ENCODE measurements at regions not wholly inside any gene's neighbourhood (a gene's known extent, or its start where the extent isn't known, plus 50 kb on each side); places are given as distances from the start of the nearest gene placed in this dataset.
A peak's percentile ranks its signal among the peaks of the same experiment; 100 is the strongest.

- DNase-seq (ENCODE audit: low read depth): no peak
These were observed 163.3 kb downstream of the MACROH2A1 start for GRCh38 chr5:135235551-135236227.

- DNase-seq (ENCODE audit: low read depth): no peak
These were observed 164.2 kb downstream of the MACROH2A1 start for GRCh38 chr5:135234666-135235401.

GRCh38 chr5:135234242-135234641 is 164.8 kb downstream of the MACROH2A1 start:
- DNase-seq (ENCODE audit: low read depth): no peak

GRCh38 chr5:135233477-135233876 is 165.6 kb downstream of the MACROH2A1 start:
- DNase-seq (ENCODE audit: low read depth): no peak

GRCh38 chr5:135232958-135233357 is 166.1 kb downstream of the MACROH2A1 start:
- DNase-seq (ENCODE audit: low read depth): no peak

GRCh38 chr5:135231289-135231688 is 167.7 kb downstream of the MACROH2A1 start:
- DNase-seq (ENCODE audit: low read depth): no peak

- DNase-seq (ENCODE audit: low read depth): peak; percentile 79
These were observed 168.6 kb downstream of the MACROH2A1 start for GRCh38 chr5:135230251-135230925.

GRCh38 chr5:135229679-135230132 is 169.3 kb downstream of the MACROH2A1 start:
- no peak for DNase-seq (ENCODE audit: low read depth)

GRCh38 chr5:135229122-135229521 is 169.9 kb downstream of the MACROH2A1 start:
- DNase-seq (ENCODE audit: low read depth): no peak

- no peak for DNase-seq (ENCODE audit: low read depth)
These were observed 170.8 kb downstream of the MACROH2A1 start for GRCh38 chr5:135228222-135228621.

- DNase-seq (ENCODE audit: low read depth): no peak
These were observed 171.7 kb downstream of the MACROH2A1 start for GRCh38 chr5:135227064-135228022.

GRCh38 chr5:135225856-135226560 is 173.0 kb downstream of the MACROH2A1 start:
- DNase-seq (ENCODE audit: low read depth): no peak

GRCh38 chr5:135223891-135224625 is 175.0 kb downstream of the MACROH2A1 start:
- DNase-seq (ENCODE audit: low read depth): no peak

- no peak for DNase-seq (ENCODE audit: low read depth)
These were observed 175.6 kb downstream of the MACROH2A1 start for GRCh38 chr5:135223404-135223803.

- DNase-seq (ENCODE audit: low read depth): no peak
These were observed 176.3 kb downstream of the MACROH2A1 start for GRCh38 chr5:135222771-135223170.

- no peak for DNase-seq (ENCODE audit: low read depth)
These were observed 176.8 kb downstream of the MACROH2A1 start for GRCh38 chr5:135222171-135222681.

GRCh38 chr5:135221696-135222095 is 177.3 kb downstream of the MACROH2A1 start:
- no peak for DNase-seq (ENCODE audit: low read depth)

GRCh38 chr5:135221187-135221473 is 177.9 kb downstream of the MACROH2A1 start:
- DNase-seq (ENCODE audit: low read depth): no peak

- no peak for DNase-seq (ENCODE audit: low read depth)
These were observed 178.4 kb downstream of the MACROH2A1 start for GRCh38 chr5:135220394-135221186.
